PC-3 (cell line): ENCODE measurements at regions not wholly inside any gene's neighbourhood (a gene's known extent, or its start where the extent isn't known, plus 50 kb on each side); places are given as distances from the start of the nearest gene placed in this dataset.

ENCODE experiments used
- CTCF ChIP-seq: fragments of 300-600 bp; sonication (generic); conservative IDR thresholded peaks from 2 replicates; pipeline ENCODE4 v1.5.1; 2017; ENCODE audit warnings: antibody characterized with exemption, low read depth, mild to moderate bottlenecking, low read length
- EZH2 ChIP-seq: fragments of 300-600 bp; sonication (generic); IDR thresholded peaks from one replicate; pipeline ENCODE4 v1.6.1; 2017; ENCODE audit warnings: antibody characterized with exemption, mild to moderate bottlenecking, low read length; ENCODE audit not compliant: unreplicated experiment

GRCh38 chr14:83309833-83310232, 1776.2 kb upstream of the SEL1L start:
- TF ChIP-seq CTCF = no peak
- no peak for TF ChIP-seq EZH2
